NB4 (cell line): ENCODE measurements at regions not wholly inside any gene's neighbourhood (a gene's known extent, or its start where the extent isn't known, plus 50 kb on each side); places are given as distances from the start of the nearest gene placed in this dataset.

Experiments used
- CTCF ChIP-seq: IDR thresholded peaks from one replicate; pipeline ENCODE4 v1.5.1; 2012; ENCODE audit warnings: low read depth, low read length
- MAX ChIP-seq: IDR thresholded peaks from 2 replicates; pipeline ENCODE4 v1.6.1; 2011; ENCODE audit warnings: low read depth, low read length
- MYC ChIP-seq: IDR thresholded peaks from 2 replicates; pipeline ENCODE4 v1.6.1; 2011; ENCODE audit warnings: low read depth, low read length
- POLR2A ChIP-seq: IDR thresholded peaks from 2 replicates; pipeline ENCODE4 v1.6.1; 2011; ENCODE audit warnings: mild to moderate bottlenecking; ENCODE audit not compliant: insufficient read length; ENCODE audit errors: extremely low read depth

- TF ChIP-seq CTCF: no peak
- TF ChIP-seq POLR2A: no peak
- TF ChIP-seq MAX: no peak
- no peak for TF ChIP-seq MYC
Measured at GRCh38 chr6:1065986-1066385, 245.9 kb upstream of the FOXQ1 start.
